Epithelial cell of esophagus (primary cell): ENCODE measurements at regions not wholly inside any gene's neighbourhood (a gene's known extent, or its start where the extent isn't known, plus 50 kb on each side); places are given as distances from the start of the nearest gene placed in this dataset.

Experiments
- DNase-seq: peaks from one replicate; pipeline ENCODE4 v3.0.0; 2010; ENCODE audit warnings: low read depth
- H3K4me3 ChIP-seq: 2 replicates; pipeline ENCODE4 v1.5.1; 2011; ENCODE audit warnings: mild to moderate bottlenecking, low read length, control low read depth
- TF ChIP-seq, protein P1 (sequence below): IDR thresholded peaks from 2 replicates; pipeline ENCODE4 v1.5.1; 2011; ENCODE audit warnings: low read depth, mild to moderate bottlenecking, low read length, control low read depth, inconsistent platforms; ENCODE audit not compliant: insufficient read depth; ENCODE audit errors: missing control alignments

DNA sequence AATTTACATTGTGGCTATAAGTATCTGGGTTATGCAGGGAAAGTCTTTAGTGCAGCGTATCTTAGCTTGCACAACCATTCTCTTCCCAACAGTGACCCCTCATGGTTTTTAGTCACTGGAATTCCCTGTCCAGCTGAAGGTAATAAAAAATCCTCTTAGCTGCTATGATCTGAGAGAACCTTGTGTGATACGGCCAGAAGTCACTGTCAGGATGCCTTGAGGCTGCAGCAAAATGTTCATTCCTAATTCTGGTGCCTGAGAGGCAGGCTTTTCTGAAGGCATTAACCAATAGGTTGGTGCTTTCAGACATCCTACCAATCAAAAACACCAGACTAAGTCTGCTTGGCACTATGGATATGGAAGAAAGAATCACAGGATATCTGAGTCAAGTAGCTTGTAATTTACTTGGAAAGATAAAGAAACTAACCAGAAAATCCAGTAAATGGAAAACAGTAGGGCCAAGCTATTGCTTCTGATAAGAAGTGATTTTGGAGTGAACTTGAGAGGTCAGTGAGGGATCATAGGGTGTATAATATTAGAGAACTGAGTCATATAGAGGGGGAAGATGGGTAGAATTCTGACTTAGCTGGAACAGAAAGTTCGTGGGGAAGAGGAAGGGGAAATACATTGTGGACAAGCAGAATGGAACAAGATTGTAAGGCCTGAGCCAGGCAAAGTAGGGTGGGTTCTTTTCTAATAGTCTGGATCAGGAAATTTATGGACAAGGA is 89.0 kb upstream of the SLC14A2 start:
- H3K4me3 ChIP-seq = no peak overlapping the region
- no peak for DNase-seq
- TF ChIP-seq, protein P1, sequence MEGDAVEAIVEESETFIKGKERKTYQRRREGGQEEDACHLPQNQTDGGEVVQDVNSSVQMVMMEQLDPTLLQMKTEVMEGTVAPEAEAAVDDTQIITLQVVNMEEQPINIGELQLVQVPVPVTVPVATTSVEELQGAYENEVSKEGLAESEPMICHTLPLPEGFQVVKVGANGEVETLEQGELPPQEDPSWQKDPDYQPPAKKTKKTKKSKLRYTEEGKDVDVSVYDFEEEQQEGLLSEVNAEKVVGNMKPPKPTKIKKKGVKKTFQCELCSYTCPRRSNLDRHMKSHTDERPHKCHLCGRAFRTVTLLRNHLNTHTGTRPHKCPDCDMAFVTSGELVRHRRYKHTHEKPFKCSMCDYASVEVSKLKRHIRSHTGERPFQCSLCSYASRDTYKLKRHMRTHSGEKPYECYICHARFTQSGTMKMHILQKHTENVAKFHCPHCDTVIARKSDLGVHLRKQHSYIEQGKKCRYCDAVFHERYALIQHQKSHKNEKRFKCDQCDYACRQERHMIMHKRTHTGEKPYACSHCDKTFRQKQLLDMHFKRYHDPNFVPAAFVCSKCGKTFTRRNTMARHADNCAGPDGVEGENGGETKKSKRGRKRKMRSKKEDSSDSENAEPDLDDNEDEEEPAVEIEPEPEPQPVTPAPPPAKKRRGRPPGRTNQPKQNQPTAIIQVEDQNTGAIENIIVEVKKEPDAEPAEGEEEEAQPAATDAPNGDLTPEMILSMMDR = no peak

- DNase-seq = peak; percentile 55
- H3K4me3 ChIP-seq = no peak overlapping the region
These were observed 87.4 kb upstream of the SLC14A2 start for GRCh38 chr18:45527891-45528290.

DNA sequence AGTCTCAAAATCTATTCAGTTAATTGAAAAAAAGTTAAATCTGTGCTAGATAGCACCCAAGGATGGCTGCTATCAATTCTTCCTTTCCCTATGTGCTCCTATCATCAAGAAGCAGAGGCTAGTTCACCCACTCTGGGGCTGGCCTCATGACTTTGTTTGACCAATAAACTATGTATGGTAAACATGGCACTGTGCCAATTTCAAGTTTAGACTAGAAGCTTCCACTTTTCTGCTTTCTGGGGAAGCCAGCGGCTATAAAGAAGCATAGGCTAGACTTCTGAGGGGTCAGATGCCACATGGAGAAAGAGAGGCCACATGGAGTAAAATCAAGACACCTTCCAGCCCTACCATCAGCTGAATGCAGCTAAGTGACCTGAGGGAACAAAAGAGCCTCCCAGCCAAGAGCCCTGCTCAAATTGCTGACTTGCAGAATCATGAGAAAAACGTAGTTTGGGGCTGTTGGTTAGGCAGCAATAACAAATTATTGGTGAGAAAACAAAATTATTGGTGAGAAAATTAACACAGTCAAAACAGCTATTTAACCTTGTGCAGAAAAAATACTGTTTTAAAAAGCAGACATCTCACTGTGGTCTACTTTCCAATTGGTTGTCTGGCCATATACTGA is 86.5 kb upstream of the SLC14A2 start:
- no peak for DNase-seq
- TF ChIP-seq, protein P1 = no peak
- no peak overlapping the region for H3K4me3 ChIP-seq

More at GRCh38 chr18:45527891-45528290, 87.4 kb upstream of the SLC14A2 start:
- TF ChIP-seq, protein P1 = no peak

GRCh38 chr18:45538444-45538843 is 76.8 kb upstream of the SLC14A2 start:
- no peak for DNase-seq
- no peak overlapping the region for H3K4me3 ChIP-seq
- TF ChIP-seq, protein P1 = no peak

DNA sequence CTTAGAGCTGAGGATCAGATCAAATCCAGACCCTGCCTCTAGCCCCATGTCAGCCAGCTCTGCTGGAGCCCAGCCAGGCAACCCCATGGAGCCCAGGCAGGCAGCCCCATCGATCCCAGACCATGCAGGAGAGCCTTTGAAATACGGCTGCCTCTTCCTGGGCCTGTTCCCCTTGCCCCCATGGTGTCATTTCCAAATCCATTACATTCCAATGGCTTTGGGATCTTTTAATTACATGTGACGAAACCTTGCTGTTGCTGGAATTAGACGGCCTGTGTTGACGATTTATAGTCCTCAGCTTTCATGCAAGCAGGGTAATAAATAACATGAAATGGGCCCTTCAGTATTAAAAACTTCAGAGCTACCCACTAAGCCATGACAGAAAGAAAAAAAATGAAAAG is 75.8 kb upstream of the SLC14A2 start:
- DNase-seq = no peak
- H3K4me3 ChIP-seq = no peak overlapping the region
- TF ChIP-seq, protein P1 = no peak

GRCh38 chr18:45540125-45540524 is 75.2 kb upstream of the SLC14A2 start:
- no peak for DNase-seq
- H3K4me3 ChIP-seq = no peak overlapping the region
- TF ChIP-seq, protein P1 = no peak

DNA sequence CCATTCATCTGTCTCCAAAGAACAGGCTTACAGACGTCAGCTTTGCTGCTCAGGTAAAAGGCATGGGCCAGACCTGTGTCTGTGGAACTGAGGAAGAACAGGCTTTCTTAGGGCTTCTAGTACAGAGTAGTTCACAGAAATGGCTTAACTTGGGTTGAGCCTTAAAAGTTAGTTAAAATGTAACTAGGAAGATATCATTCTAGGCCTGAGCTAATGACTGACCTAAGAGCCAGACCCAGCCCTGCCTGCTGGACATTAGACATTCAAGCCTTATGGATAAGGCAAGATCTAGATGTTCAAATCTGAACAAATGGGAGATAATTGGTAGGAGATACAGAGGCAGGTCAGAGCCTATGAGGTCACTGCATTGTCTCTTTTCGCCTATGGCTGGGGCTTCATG is 73.9 kb upstream of the SLC14A2 start:
- no peak for DNase-seq
- H3K4me3 ChIP-seq = no peak overlapping the region
- TF ChIP-seq, protein P1 = no peak
